Caco-2 (cell line): ENCODE measurements at regions not wholly inside any gene's neighbourhood (a gene's known extent, or its start where the extent isn't known, plus 50 kb on each side); places are given as distances from the start of the nearest gene placed in this dataset.

Experiments used
- BruUV-seq: library from RNA; stranded (reverse); fragments of 400-500 nt; replicated peaks from 2 replicates; lab custom pipeline; 2021; lab: Mats Ljungman, UMichigan
- CTCF ChIA-PET: fragments of 300-600 bp; sonication (Branson Sonifier 250); formaldehyde crosslinking; loops from one replicate; lab custom pipeline; 2022; ENCODE audit warnings: antibody characterized with exemption; lab: Charles Lee
- POLR2A ChIA-PET: fragments of 300-600 bp; sonication (Branson Sonifier 250); formaldehyde crosslinking; loops from one replicate; lab custom pipeline; 2022; ENCODE audit warnings: antibody characterized with exemption; lab: Charles Lee
- DNase-seq, 2 experiments: peaks; one replicate each; pipeline versions ENCODE4 v3.0.0 to v3.0.0-alpha.2; 2020 to 2022
- H3K27me3 ChIP-seq: replicated peaks from 2 replicates; pipeline ENCODE4 v1.6.0; 2011; ENCODE audit warnings: low read length; ENCODE audit not compliant: control insufficient read depth, insufficient read depth
- H3K36me3 ChIP-seq: 2 replicates; pipeline ENCODE4 v1.5.1; 2011; ENCODE audit warnings: low read length; ENCODE audit not compliant: control insufficient read depth, insufficient read depth
- H3K4me1 ChIP-seq: fragments of 250-450 bp; sonication (Bioruptor Pico); 2 replicates; pipeline ENCODE4 v1.5.1; 2020; ENCODE audit warnings: mild to moderate bottlenecking
- H3K4me3 ChIP-seq: 2 replicates; pipeline ENCODE4 v1.5.1; 2011; ENCODE audit warnings: low read depth, mild to moderate bottlenecking, control low read depth, low read length
- H3K9me3 ChIP-seq: fragments of 250-450 bp; sonication (Bioruptor Pico); 2 replicates; pipeline ENCODE4 v1.5.1; 2020; ENCODE audit warnings: mild to moderate bottlenecking, moderate library complexity
- H3K27ac Mint-ChIP-seq: one replicate; pipeline ENCODE4 v1.8.0; 2022; ENCODE audit warnings: mixed read lengths; ENCODE audit not compliant: unreplicated experiment
- H3K27me3 Mint-ChIP-seq: one replicate; pipeline ENCODE4 v1.8.0; 2022; ENCODE audit warnings: mixed read lengths; ENCODE audit not compliant: insufficient read depth, unreplicated experiment
- H3K36me3 Mint-ChIP-seq: one replicate; pipeline ENCODE4 v1.8.0; 2022; ENCODE audit warnings: mild to moderate bottlenecking, mixed read lengths; ENCODE audit not compliant: insufficient read depth, unreplicated experiment
- H3K4me1 Mint-ChIP-seq: one replicate; pipeline ENCODE4 v1.8.0; 2022; ENCODE audit warnings: low read depth, mixed read lengths; ENCODE audit not compliant: unreplicated experiment
- H3K4me3 Mint-ChIP-seq: one replicate; pipeline ENCODE4 v1.8.0; 2022; ENCODE audit warnings: mild to moderate bottlenecking, moderate library complexity, mixed read lengths; ENCODE audit not compliant: unreplicated experiment
- H3K9me3 Mint-ChIP-seq: one replicate; pipeline ENCODE4 v1.8.0; 2022; ENCODE audit warnings: mixed read lengths; ENCODE audit not compliant: unreplicated experiment
- CTCF ChIP-seq, 2 experiments: fragments of 200-600 bp in 1 of 2; IDR thresholded peaks; 1 replicate in 1 of 2; 2 replicates in 1 of 2; pipeline versions ENCODE4 v1.5.1 to v1.8.0; 2011 to 2022; ENCODE audit warnings: antibody characterized with exemption in 1 of 2, control low read depth in 1 of 2, inconsistent platforms in 1 of 2, low read depth in 1 of 2, low read length in 1 of 2, mild to moderate bottlenecking in 1 of 2, moderate library complexity in 1 of 2; ENCODE audit not compliant: insufficient read depth in 1 of 2, severe bottlenecking in 1 of 2, unreplicated experiment in 1 of 2
- intact Hi-C: fragments of 100-400 bp; cut with micrococcal nuclease; formaldehyde crosslinking; loops from one replicate; pipeline ENCODE4 v1.10.0; 2022; ENCODE audit not compliant: unreplicated experiment

- CTCF ChIA-PET, result no interaction called here
- H3K27me3 Mint-ChIP-seq, result no peaks in the 10 kb centered on the region
- DNase-seq, result no peak
Measured at GRCh38 chr10:130915065-130915464, 396.5 kb downstream of the TCERG1L start.

GRCh38 chr10:130921461-130921860 lies 390.1 kb downstream of the TCERG1L start:
- no TSS peak for BruUV-seq
- Histone ChIP-seq H3K36me3 (no peaks in the 10 kb centered on the region), H3K4me1 (no peaks in the 10 kb centered on the region), H3K4me3 (no peak overlapping the region), H3K9me3 (peaks cover 7% of the 10 kb centered on the region; the same call in 1 of the 2 replicates), H3K27me3 (no peaks in the 10 kb centered on the region)
- H3K4me1 Mint-ChIP-seq, result no peaks in the 10 kb centered on the region
- H3K27me3 Mint-ChIP-seq, result no peaks in the 10 kb centered on the region
- DNase-seq, result no peak
- intact Hi-C loops, result no loop called here
- no peak overlapping the region for H3K27ac Mint-ChIP-seq
- ChIA-PET POLR2A (no interaction called here), CTCF (no interaction called here)
- no peaks in the 10 kb centered on the region for H3K36me3 Mint-ChIP-seq
- H3K9me3 Mint-ChIP-seq, result peaks cover 13% of the 10 kb centered on the region
- H3K4me3 Mint-ChIP-seq, result no peak overlapping the region
- TF ChIP-seq CTCF (IDR thresholded peaks at IDR 0.05; ENCODE audit: insufficient read depth in 1 of 2, low read depth in 1 of 2, low read length in 1 of 2, severe bottlenecking in 1 of 2, unreplicated experiment in 1 of 2), result no peak

More at GRCh38 chr10:130915065-130915464, 396.5 kb downstream of the TCERG1L start:
- no TSS peak for BruUV-seq
- Histone ChIP-seq H3K4me1 (no peaks in the 10 kb centered on the region), H3K4me3 (no peak overlapping the region), H3K9me3 (no peaks in the 10 kb centered on the region; the same call in 1 of the 2 replicates), H3K27me3 (no peaks in the 10 kb centered on the region), H3K36me3 (no peaks in the 10 kb centered on the region)
- Mint-ChIP-seq H3K36me3 (no peaks in the 10 kb centered on the region), H3K27ac (no peak overlapping the region), H3K4me3 (no peak overlapping the region), H3K4me1 (no peaks in the 10 kb centered on the region), H3K9me3 (peaks cover 38% of the 10 kb centered on the region)
- TF ChIP-seq CTCF (IDR thresholded peaks at IDR 0.05; ENCODE audit: insufficient read depth in 1 of 2, low read depth in 1 of 2, low read length in 1 of 2, severe bottlenecking in 1 of 2, unreplicated experiment in 1 of 2), result no peak
- intact Hi-C loops, result no loop called here
- POLR2A ChIA-PET, result no interaction called here

GRCh38 chr10:130921911-130922440 lies 389.5 kb downstream of the TCERG1L start:
- intact Hi-C loops, result no loop called here
- Mint-ChIP-seq H3K9me3 (peaks cover 13% of the 10 kb centered on the region), H3K4me3 (no peak overlapping the region), H3K27me3 (no peaks in the 10 kb centered on the region), H3K36me3 (no peaks in the 10 kb centered on the region), H3K27ac (no peak overlapping the region), H3K4me1 (no peaks in the 10 kb centered on the region)
- Histone ChIP-seq H3K27me3 (no peaks in the 10 kb centered on the region), H3K4me3 (no peak overlapping the region), H3K36me3 (no peaks in the 10 kb centered on the region), H3K4me1 (no peaks in the 10 kb centered on the region), H3K9me3 (peaks cover 7% of the 10 kb centered on the region; the same call in 1 of the 2 replicates)
- no peak for DNase-seq
- POLR2A ChIA-PET, result no interaction called here
- no peak for TF ChIP-seq CTCF (IDR thresholded peaks at IDR 0.05; ENCODE audit: insufficient read depth in 1 of 2, low read depth in 1 of 2, low read length in 1 of 2, severe bottlenecking in 1 of 2, unreplicated experiment in 1 of 2)
- CTCF ChIA-PET, result no interaction called here
- BruUV-seq, result no TSS peak
